ENCODE measurements at regions not wholly inside any gene's neighbourhood (a gene's known extent, or its start where the extent isn't known, plus 50 kb on each side); places are given as distances from the start of the nearest gene placed in this dataset.
"Not testable (repeated sequence)": the region's sequence is repeated elsewhere in the genome, so short reads cannot be mapped to it uniquely, and the experiment has no call there.

DNA sequence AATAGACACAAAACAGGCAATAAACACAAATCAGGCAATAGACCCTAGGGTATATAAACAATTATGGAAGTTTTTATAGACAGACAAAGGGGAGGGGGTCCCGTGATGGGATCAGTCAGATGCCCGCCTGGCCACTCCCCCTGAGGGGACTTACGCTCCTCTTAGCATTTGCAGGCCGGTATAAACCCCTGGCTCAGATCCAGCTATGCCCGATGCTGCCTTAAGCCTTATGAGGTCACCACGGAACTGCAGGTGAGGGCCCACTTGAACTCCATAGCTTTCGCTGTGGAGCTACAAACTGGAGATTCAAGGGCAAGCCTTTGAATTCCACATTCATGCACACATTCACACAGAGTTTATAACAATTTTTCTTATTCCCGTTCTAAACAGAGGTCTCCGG, 340.5 kb upstream of the USP9Y start:
- peaks cover 4% of the 10 kb centered on the region; the same call in 1 of the 2 replicates for H3K4me1 ChIP-seq (ENCODE audit: insufficient read depth, low read length)
- peaks cover 75% of the 10 kb centered on the region for H3K27me3 ChIP-seq (ENCODE audit: insufficient read depth, low read length)
- no peaks in the 10 kb centered on the region for H3K36me3 ChIP-seq (ENCODE audit: insufficient read depth, low read depth, low read length)
- H3K9ac ChIP-seq (ENCODE audit: low read depth, low read length), result no peak overlapping the region
- no peak overlapping the region for H3K27ac ChIP-seq (ENCODE audit: low read length)
- H3K9me3 ChIP-seq (ENCODE audit: insufficient read depth, low read depth, low read length), result no peaks in the 10 kb centered on the region
- no peak overlapping the region for H3K4me3 ChIP-seq (ENCODE audit: low read length)

DNA sequence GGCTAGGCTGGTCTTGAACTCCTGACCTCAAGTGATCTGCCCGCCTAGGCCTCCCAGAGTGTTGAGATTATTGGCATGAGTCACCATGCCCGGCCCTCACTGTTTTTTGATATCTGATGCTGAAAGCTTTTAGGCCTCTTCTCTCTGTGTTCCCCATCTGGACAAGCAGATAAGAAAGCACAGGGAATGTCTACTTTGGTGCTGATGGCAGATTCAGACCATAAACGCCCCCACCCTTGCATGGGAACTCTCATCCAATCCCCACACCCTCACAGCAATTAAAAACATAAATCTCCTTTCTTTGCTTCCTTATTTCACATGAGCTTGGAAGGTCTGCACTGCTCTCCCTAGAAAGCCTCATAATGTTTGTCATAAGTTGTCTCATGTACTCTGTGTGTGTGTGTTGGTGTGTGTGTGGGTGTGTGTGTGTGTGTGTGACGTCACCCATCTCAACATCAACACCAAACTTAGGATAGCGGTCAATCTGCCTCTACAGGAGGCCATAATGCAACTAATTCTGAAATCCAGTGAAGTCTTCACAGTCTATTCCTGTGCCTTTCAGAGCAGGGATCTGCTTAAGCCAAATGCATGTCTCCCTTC, 335.6 kb upstream of the USP9Y start:
- Histone ChIP-seq H3K4me3 (ENCODE audit: low read length) (no peak overlapping the region), H3K9ac (ENCODE audit: low read depth, low read length) (no peak overlapping the region), H3K4me1 (ENCODE audit: insufficient read depth, low read length) (peaks cover 4% of the 10 kb centered on the region; the same call in 1 of the 2 replicates), H3K27ac (ENCODE audit: low read length) (no peak overlapping the region), H3K9me3 (ENCODE audit: insufficient read depth, low read depth, low read length) (no peaks in the 10 kb centered on the region), H3K36me3 (ENCODE audit: insufficient read depth, low read depth, low read length) (no peaks in the 10 kb centered on the region), H3K27me3 (ENCODE audit: insufficient read depth, low read length) (peaks cover 41% of the 10 kb centered on the region)

DNA sequence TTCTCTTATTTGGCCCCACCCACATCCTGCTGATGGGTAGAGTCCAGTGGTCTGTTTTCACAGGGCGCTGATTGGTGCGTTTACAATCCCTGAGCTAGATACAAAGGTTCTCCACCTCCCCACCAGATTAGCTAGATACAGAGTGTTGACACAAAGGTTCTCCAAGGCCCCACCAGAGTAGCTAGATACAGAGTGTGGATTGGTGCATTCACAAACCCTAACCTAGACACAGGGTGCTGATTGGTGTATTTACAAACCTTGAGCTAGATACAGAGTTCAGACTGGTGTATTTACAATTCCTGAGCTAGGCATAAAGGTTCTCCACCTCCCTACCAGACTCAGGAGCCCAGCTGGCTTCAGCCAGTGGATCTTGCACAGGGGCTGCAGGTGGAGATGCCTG, 326.4 kb upstream of the USP9Y start:
- not testable (repeated sequence) for H3K36me3 ChIP-seq (ENCODE audit: insufficient read depth, low read depth, low read length); H3K4me1 ChIP-seq (ENCODE audit: insufficient read depth, low read length); H3K27me3 ChIP-seq (ENCODE audit: insufficient read depth, low read length); H3K27ac ChIP-seq (ENCODE audit: low read length); H3K9me3 ChIP-seq (ENCODE audit: insufficient read depth, low read depth, low read length); H3K9ac ChIP-seq (ENCODE audit: low read depth, low read length); H3K4me3 ChIP-seq (ENCODE audit: low read length)

DNA sequence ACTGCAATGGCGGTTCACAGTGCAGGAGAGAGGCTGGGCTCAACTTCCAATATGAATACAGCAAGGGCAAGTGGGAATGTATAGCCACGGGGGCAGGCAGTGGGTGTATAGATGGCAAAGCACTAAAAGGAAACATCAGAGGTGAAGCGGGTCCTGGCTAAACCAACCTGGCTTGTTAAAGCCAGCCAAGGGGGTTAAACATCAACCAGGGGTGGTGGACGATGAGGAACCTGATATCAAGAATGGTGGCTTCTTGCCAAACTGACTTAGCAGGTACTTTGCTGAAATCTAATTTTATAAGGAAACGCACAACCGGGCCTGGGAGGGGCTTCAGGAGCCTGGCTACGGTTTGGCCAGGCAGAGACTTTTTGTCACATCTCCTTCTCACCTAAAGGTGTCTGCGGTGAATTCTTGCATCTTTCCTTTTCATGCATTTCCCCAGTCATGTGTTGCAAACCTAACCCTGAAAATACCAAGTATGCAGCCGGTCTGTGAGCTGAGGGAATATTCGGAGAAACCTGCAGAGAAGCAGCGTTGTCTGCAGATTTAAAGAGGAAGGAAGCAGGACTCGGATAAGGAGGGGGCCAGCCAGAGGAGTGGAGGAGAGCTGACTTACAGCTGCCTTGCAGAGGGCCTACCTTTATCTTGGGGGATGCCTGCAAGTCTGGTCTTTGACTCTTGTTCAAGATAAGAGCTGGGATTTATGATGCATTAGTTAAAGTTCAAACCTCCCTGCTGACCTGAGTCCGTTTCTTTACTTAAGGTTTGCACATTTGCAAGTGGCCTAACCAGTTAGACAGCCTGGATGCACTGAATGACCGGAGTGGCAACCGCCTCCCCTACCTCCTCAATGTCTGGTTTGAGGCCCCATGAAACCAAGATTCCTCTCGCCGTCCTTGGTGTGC, 309.1 kb upstream of the USP9Y start:
- H3K4me1 ChIP-seq (ENCODE audit: insufficient read depth, low read length); H3K27ac ChIP-seq (ENCODE audit: low read length); H3K27me3 ChIP-seq (ENCODE audit: insufficient read depth, low read length); H3K9ac ChIP-seq (ENCODE audit: low read depth, low read length); H3K4me3 ChIP-seq (ENCODE audit: low read length); H3K9me3 ChIP-seq (ENCODE audit: insufficient read depth, low read depth, low read length); H3K36me3 ChIP-seq (ENCODE audit: insufficient read depth, low read depth, low read length): not testable (repeated sequence)

- H3K36me3 ChIP-seq (ENCODE audit: insufficient read depth, low read depth, low read length), result no peaks in the 10 kb centered on the region
- no peak overlapping the region for H3K27ac ChIP-seq (ENCODE audit: low read length)
- no peaks in the 10 kb centered on the region for H3K9me3 ChIP-seq (ENCODE audit: insufficient read depth, low read depth, low read length)
- peaks cover 7% of the 10 kb centered on the region; the same call in 1 of the 2 replicates for H3K4me1 ChIP-seq (ENCODE audit: insufficient read depth, low read length)
- H3K27me3 ChIP-seq (ENCODE audit: insufficient read depth, low read length), result no peaks in the 10 kb centered on the region
- no peak overlapping the region for H3K4me3 ChIP-seq (ENCODE audit: low read length)
- H3K9ac ChIP-seq (ENCODE audit: low read depth, low read length), result no peak overlapping the region
Observed at GRCh38 chrY:12393190-12393589, 307.8 kb upstream of the USP9Y start.

DNA sequence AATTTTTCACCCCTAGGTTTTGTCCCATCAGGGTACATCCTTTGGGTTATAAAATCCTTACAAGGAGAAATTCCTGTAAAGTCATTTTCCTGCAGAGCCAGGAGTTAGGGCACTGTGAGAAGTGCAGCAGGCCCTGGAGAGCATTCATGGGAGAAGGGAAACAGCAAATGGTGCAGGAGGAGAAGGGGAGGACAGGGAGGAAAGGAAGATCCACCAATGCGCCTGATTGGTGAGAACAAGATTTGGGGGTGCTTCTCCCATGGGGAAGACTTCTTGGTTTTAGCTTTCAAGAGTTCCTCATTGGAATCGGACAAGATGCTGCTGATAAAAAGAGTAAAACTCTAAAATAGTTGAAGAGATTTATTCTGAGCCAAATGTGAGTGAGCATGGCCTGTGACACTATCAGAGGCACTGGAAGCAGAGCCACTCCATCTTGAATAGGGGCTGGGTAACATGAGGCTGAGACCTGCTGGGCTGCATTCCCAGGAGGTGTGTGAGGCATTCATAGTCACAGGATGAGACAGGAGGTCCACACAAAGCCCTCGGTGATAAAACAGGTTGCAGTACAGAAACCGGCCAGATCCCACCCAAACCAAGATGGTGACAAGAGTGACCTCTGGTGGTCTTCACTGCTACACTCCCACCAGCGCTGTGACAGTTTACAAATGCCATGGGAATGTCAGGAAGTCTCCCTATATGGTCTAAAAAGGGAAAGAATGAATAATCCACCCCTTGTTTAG, 305.5 kb upstream of the USP9Y start:
- not testable (repeated sequence) for H3K9me3 ChIP-seq (ENCODE audit: insufficient read depth, low read depth, low read length); H3K27ac ChIP-seq (ENCODE audit: low read length); H3K9ac ChIP-seq (ENCODE audit: low read depth, low read length)

GRCh38 chrY:12403916-12404315, 297.1 kb upstream of the USP9Y start:
- Histone ChIP-seq H3K4me1 (ENCODE audit: insufficient read depth, low read length) (no peaks in the 10 kb centered on the region), H3K27ac (ENCODE audit: low read length) (no peak overlapping the region), H3K36me3 (ENCODE audit: insufficient read depth, low read depth, low read length) (no peaks in the 10 kb centered on the region)

More for the DNA sequence above, 305.5 kb upstream of the USP9Y start:
- not testable (repeated sequence) for H3K27me3 ChIP-seq (ENCODE audit: insufficient read depth, low read length); H3K4me3 ChIP-seq (ENCODE audit: low read length); H3K36me3 ChIP-seq (ENCODE audit: insufficient read depth, low read depth, low read length); H3K4me1 ChIP-seq (ENCODE audit: insufficient read depth, low read length)

DNA sequence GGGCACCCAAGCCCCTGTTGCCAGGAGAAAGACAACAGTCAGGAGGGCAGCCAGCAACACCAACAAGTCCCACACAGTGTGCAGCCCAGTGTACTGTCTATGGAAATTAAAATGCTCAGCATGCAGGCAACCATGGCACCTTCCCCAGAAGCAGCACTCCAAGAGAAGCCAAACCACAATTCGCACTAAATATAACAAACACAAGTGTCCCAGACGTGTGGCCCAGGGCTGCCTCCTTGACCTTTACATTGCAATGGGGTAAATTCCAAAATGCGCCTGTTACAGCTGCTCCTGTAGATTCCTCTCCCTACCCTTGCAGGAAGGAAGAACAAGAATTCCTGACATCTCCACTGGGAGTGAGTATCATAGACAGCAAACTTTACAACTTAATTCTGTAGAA, 292.8 kb upstream of the USP9Y start:
- no peak overlapping the region for H3K4me3 ChIP-seq (ENCODE audit: low read length)
- H3K4me1 ChIP-seq (ENCODE audit: insufficient read depth, low read length), result no peaks in the 10 kb centered on the region
- H3K27me3 ChIP-seq (ENCODE audit: insufficient read depth, low read length), result no peaks in the 10 kb centered on the region
- no peaks in the 10 kb centered on the region for H3K9me3 ChIP-seq (ENCODE audit: insufficient read depth, low read depth, low read length)
- H3K36me3 ChIP-seq (ENCODE audit: insufficient read depth, low read depth, low read length), result no peaks in the 10 kb centered on the region
- H3K27ac ChIP-seq (ENCODE audit: low read length), result no peak overlapping the region
- H3K9ac ChIP-seq (ENCODE audit: low read depth, low read length), result no peak overlapping the region

More at GRCh38 chrY:12403916-12404315, 297.1 kb upstream of the USP9Y start:
- Histone ChIP-seq H3K9ac (ENCODE audit: low read depth, low read length) (no peak overlapping the region), H3K4me3 (ENCODE audit: low read length) (no peak overlapping the region), H3K9me3 (ENCODE audit: insufficient read depth, low read depth, low read length) (no peaks in the 10 kb centered on the region), H3K27me3 (ENCODE audit: insufficient read depth, low read length) (no peaks in the 10 kb centered on the region)

- Histone ChIP-seq H3K9ac (ENCODE audit: low read depth, low read length) (no peak overlapping the region), H3K4me1 (ENCODE audit: insufficient read depth, low read length) (no peaks in the 10 kb centered on the region), H3K27ac (ENCODE audit: low read length) (no peak overlapping the region), H3K4me3 (ENCODE audit: low read length) (no peak overlapping the region), H3K27me3 (ENCODE audit: insufficient read depth, low read length) (no peaks in the 10 kb centered on the region), H3K9me3 (ENCODE audit: insufficient read depth, low read depth, low read length) (no peaks in the 10 kb centered on the region), H3K36me3 (ENCODE audit: insufficient read depth, low read depth, low read length) (no peaks in the 10 kb centered on the region)
Observed at GRCh38 chrY:12410696-12411095, 290.3 kb upstream of the USP9Y start.

DNA sequence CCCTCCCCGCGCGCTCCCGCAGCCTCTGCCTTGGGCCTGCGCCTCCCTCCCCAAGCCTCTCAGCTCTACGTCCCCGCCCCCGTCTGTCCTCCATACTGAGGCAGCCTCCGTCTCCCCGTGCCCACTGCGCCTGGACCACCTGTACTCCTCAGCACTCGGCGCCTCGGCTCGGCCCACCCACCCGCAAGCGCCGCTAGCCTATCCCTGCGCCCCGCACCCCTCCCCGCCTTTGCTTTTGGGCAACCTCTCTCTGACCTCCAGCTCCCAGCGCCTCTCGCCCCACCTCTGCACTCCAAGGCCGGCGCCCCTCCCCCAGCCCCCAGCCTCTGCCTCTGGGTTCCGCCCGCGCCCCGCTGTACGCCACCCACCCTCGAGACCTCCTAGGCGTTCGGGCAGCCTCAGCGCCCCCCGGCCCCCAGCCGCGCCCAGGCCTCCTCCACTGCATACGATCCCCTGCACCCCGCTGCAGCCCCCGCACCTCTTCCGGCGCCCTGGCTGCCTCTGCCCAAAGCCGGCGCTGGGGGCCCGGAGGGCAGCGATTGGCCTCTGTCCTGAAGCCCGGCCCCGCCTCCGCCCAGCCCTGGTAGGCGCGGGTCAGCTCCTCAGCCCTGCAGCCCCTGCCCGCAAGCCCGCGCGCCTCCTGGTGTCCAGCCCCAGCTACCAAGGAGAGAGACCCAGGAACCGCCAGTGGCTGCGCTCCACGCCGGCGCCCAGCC, 279.8 kb upstream of the USP9Y start:
- no peak overlapping the region for H3K9ac ChIP-seq (ENCODE audit: low read depth, low read length)
- no peaks in the 10 kb centered on the region for H3K9me3 ChIP-seq (ENCODE audit: insufficient read depth, low read depth, low read length)
- H3K27me3 ChIP-seq (ENCODE audit: insufficient read depth, low read length), result peaks cover 42% of the 10 kb centered on the region
- no peak overlapping the region for H3K27ac ChIP-seq (ENCODE audit: low read length)
- H3K4me3 ChIP-seq (ENCODE audit: low read length), result peak overlapping the region; percentile 59; the same call in 1 of the 2 replicates
- no peaks in the 10 kb centered on the region for H3K36me3 ChIP-seq (ENCODE audit: insufficient read depth, low read depth, low read length)
- H3K4me1 ChIP-seq (ENCODE audit: insufficient read depth, low read length), result no peaks in the 10 kb centered on the region

GRCh38 chrY:12421788-12422124, 279.3 kb upstream of the USP9Y start:
- H3K4me3 ChIP-seq (ENCODE audit: low read length), result peak overlapping the region; percentile 59
- H3K9me3 ChIP-seq (ENCODE audit: insufficient read depth, low read depth, low read length), result no peaks in the 10 kb centered on the region
- no peaks in the 10 kb centered on the region for H3K36me3 ChIP-seq (ENCODE audit: insufficient read depth, low read depth, low read length)
- H3K9ac ChIP-seq (ENCODE audit: low read depth, low read length), result no peak overlapping the region
- no peak overlapping the region for H3K27ac ChIP-seq (ENCODE audit: low read length)
- H3K27me3 ChIP-seq (ENCODE audit: insufficient read depth, low read length), result peaks cover 43% of the 10 kb centered on the region
- no peaks in the 10 kb centered on the region for H3K4me1 ChIP-seq (ENCODE audit: insufficient read depth, low read length)

All from iPS-20b (cell line).